ENCODE measurements at regions not wholly inside any gene's neighbourhood (a gene's known extent, or its start where the extent isn't known, plus 50 kb on each side); places are given as distances from the start of the nearest gene placed in this dataset.

DNA sequence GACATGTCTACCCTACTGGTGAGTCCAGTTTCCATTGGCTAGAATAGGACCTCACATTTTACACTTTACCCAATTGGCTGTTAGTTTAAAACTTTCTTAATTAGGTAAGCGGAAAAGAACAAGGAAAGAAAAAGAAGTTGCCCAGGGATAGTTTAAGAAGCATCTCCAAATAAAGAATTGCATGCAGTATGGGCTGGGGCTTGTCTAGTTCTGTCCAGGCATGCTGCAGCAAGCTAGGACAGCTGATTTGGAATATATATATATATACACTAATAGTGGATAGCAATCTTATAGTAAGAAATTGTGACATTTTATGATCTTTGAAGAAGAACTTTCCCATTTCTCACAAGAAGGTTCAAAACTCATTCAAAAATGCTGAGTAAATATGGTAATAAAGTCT is 90.0 kb upstream of the ERBB4 start:
- TF ChIP-seq, protein P1, sequence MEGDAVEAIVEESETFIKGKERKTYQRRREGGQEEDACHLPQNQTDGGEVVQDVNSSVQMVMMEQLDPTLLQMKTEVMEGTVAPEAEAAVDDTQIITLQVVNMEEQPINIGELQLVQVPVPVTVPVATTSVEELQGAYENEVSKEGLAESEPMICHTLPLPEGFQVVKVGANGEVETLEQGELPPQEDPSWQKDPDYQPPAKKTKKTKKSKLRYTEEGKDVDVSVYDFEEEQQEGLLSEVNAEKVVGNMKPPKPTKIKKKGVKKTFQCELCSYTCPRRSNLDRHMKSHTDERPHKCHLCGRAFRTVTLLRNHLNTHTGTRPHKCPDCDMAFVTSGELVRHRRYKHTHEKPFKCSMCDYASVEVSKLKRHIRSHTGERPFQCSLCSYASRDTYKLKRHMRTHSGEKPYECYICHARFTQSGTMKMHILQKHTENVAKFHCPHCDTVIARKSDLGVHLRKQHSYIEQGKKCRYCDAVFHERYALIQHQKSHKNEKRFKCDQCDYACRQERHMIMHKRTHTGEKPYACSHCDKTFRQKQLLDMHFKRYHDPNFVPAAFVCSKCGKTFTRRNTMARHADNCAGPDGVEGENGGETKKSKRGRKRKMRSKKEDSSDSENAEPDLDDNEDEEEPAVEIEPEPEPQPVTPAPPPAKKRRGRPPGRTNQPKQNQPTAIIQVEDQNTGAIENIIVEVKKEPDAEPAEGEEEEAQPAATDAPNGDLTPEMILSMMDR (conservative IDR thresholded peaks at IDR 0.05; ENCODE audit: low read length): no peak
- no peak for TF ChIP-seq EZH2phosphoT487 (IDR thresholded peaks at IDR 0.05; ENCODE audit: borderline replicate concordance, low read depth, low read length)
